ENCODE measurements at regions not wholly inside any gene's neighbourhood (a gene's known extent, or its start where the extent isn't known, plus 50 kb on each side); places are given as distances from the start of the nearest gene placed in this dataset.

- TF ChIP-seq CTCF (IDR thresholded peaks at IDR 0.05 in 8 of 11, conservative IDR thresholded peaks at IDR 0.05 in 3 of 11) (no peak), POLR2AphosphoS5 (IDR thresholded peaks at IDR 0.05) (no peak)
These were observed 121.5 kb upstream of the CXCL12 start for GRCh38 chr10:44506386-44506785.

Data from spleen (tissue), 7 donors.